ENCODE measurements at regions not wholly inside any gene's neighbourhood (a gene's known extent, or its start where the extent isn't known, plus 50 kb on each side); places are given as distances from the start of the nearest gene placed in this dataset.

DNA sequence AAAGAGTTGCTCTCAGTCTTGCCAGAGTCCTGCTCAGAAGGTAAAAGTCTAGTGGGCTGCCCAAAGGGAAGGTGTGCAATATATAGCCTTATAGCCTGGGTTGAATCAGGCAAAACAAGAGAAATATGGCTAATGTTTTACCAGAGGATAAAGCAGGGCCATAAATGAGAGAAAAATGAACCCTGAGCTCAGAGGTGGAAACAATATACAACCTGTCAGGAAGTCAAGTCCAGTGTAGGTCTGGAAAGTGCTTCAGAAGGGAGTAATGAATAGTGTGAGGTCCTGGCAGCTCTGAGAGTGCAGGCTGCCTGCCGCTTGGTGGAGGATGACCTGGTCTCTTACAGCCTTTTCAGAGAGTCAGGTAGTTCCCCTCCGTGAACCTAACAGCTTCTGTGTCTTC lies 177.8 kb upstream of the TNC start:
- Histone ChIP-seq H3K23ac (ENCODE audit: insufficient read length, low read depth, low read length) (no peak overlapping the region), H2AFZ (ENCODE audit: low read length) (no peak overlapping the region), H4K8ac (replicated peaks; ENCODE audit: insufficient read length, low read depth, low read length) (no peak overlapping the region), H2BK20ac (ENCODE audit: low read depth, low read length, poor library complexity, severe bottlenecking) (no peak overlapping the region), H4K20me1 (ENCODE audit: control insufficient read depth, insufficient read depth, insufficient read length) (peaks cover 2% of the 10 kb centered on the region), H3K4ac (ENCODE audit: low read depth, low read length) (no peak overlapping the region), H4K91ac (ENCODE audit: insufficient read length, low read depth, low read length) (no peak overlapping the region), H2BK15ac (ENCODE audit: low read depth, low read length) (no peak overlapping the region), H2BK5ac (ENCODE audit: insufficient read length, low read length) (no peak overlapping the region), H3K4me2 (ENCODE audit: insufficient read depth, insufficient read length, low read length) (no peak overlapping the region), H3K18ac (ENCODE audit: insufficient read length, low read depth, low read length) (no peak overlapping the region), H3K9ac (ENCODE audit: extremely low read depth, insufficient read length, low read length) (no peak overlapping the region), H2BK12ac (ENCODE audit: insufficient read length, low read depth, low read length) (no peak overlapping the region), H3K4me1 (ENCODE audit: insufficient read depth, low read length) (peaks cover 13% of the 10 kb centered on the region; the same call in 1 of the 2 replicates), H3K27ac (ENCODE audit: insufficient read length, low read depth, low read length) (no peak overlapping the region), H2AK5ac (ENCODE audit: insufficient read length, low read length) (no peak overlapping the region), H3K14ac (ENCODE audit: insufficient read depth, low read length) (no peak overlapping the region), H3K23me2 (ENCODE audit: insufficient read length, low read depth, low read length, poor library complexity, severe bottlenecking) (no peaks in the 10 kb centered on the region), H3K56ac (ENCODE audit: insufficient read length, low read depth, low read length) (no peak overlapping the region), H2BK120ac (ENCODE audit: low read depth, low read length, poor library complexity, severe bottlenecking) (no peak overlapping the region), H4K5ac (ENCODE audit: insufficient read length, low read depth, low read length) (no peak overlapping the region), H3K79me1 (ENCODE audit: insufficient read depth, low read depth, low read length, poor library complexity, severe bottlenecking) (no peaks in the 10 kb centered on the region), H3T11ph (ENCODE audit: low read length) (no peak overlapping the region), H3K27me3 (ENCODE audit: insufficient read depth, low read length) (no peaks in the 10 kb centered on the region), H3K9me3 (ENCODE audit: control insufficient read depth, low read depth, low read length) (no peaks in the 10 kb centered on the region), H3K79me2 (ENCODE audit: insufficient read depth, low read length) (no peaks in the 10 kb centered on the region)
- Mint-ChIP-seq H3K4me3 (no peak overlapping the region), H3K27me3 (ENCODE audit: low read depth) (peaks cover 4% of the 10 kb centered on the region), H3K36me3 (ENCODE audit: insufficient read depth in 1 of 3, low read depth in 3 of 3) (peaks cover 0 to 3% (median 2%) of the 10 kb centered on the region in 3 experiments; a peak in 3 of 7 replicates), H3K27ac (no peak overlapping the region), H3K4me1 (peaks cover 13 to 30% of the 10 kb centered on the region in 2 experiments), H3K9me3 (peaks cover 0 to 3% of the 10 kb centered on the region in 2 experiments; a peak in 1 of 5 replicates)
- TF ChIP-seq, protein P1, sequence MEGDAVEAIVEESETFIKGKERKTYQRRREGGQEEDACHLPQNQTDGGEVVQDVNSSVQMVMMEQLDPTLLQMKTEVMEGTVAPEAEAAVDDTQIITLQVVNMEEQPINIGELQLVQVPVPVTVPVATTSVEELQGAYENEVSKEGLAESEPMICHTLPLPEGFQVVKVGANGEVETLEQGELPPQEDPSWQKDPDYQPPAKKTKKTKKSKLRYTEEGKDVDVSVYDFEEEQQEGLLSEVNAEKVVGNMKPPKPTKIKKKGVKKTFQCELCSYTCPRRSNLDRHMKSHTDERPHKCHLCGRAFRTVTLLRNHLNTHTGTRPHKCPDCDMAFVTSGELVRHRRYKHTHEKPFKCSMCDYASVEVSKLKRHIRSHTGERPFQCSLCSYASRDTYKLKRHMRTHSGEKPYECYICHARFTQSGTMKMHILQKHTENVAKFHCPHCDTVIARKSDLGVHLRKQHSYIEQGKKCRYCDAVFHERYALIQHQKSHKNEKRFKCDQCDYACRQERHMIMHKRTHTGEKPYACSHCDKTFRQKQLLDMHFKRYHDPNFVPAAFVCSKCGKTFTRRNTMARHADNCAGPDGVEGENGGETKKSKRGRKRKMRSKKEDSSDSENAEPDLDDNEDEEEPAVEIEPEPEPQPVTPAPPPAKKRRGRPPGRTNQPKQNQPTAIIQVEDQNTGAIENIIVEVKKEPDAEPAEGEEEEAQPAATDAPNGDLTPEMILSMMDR (conservative IDR thresholded peaks at IDR 0.05) = no peak
- no peak for DNase-seq
- WGBS (ENCODE audit: extremely low coverage, insufficient read length, low lambda C conversion rate) = no CpG with 5 or more reads among the region's 2 CpGs
